Right lobe of liver (tissue), 6 donors: ENCODE measurements at regions not wholly inside any gene's neighbourhood (a gene's known extent, or its start where the extent isn't known, plus 50 kb on each side); places are given as distances from the start of the nearest gene placed in this dataset.
"Not testable (repeated sequence)": the region's sequence is repeated elsewhere in the genome, so short reads cannot be mapped to it uniquely, and the experiment has no call there.

Experiments
- ATAC-seq, 4 donors: fragments of 200-7000 bp; cut with Tn5 transposase; one replicate each; pipeline ENCODE4 v1.9.1; 2020; ENCODE audit warnings: mild to moderate bottlenecking in 4 of 4, moderate library complexity in 4 of 4
- DNase-seq, 3 donors: peaks; one replicate each; pipeline ENCODE4 v3.0.0-alpha.2; 2020
- H3K27ac ChIP-seq, 3 donors: fragments of 200-600 bp; one replicate each; pipeline ENCODE4 v1.8.0; 2022
- H3K27me3 ChIP-seq, 2 donors: fragments of 200-600 bp; one replicate each; pipeline ENCODE4 v1.8.0; 2022
- H3K36me3 ChIP-seq, 4 donors: fragments of 200-600 bp; sonication (generic) in 1 of 4; one replicate each; pipeline versions ENCODE4 v1.5.1 to v1.8.0; 2017 to 2022; ENCODE audit warnings: control low read depth in 1 of 4
- H3K4me1 ChIP-seq, 4 donors: fragments of 200-600 bp; sonication (generic) in 1 of 4; one replicate each; pipeline versions ENCODE4 v1.5.1 to v1.8.0; 2017 to 2022; ENCODE audit warnings: control low read depth in 1 of 4
- H3K4me3 ChIP-seq, 3 donors: fragments of 200-600 bp; one replicate each; pipeline ENCODE4 v1.8.0; 2022
- H3K9me3 ChIP-seq, 4 donors: fragments of 200-600 bp; sonication (generic) in 1 of 4; one replicate each; pipeline versions ENCODE4 v1.5.1 to v1.8.0; 2017 to 2022; ENCODE audit warnings: control low read depth in 1 of 4
- CTCF ChIP-seq, 4 donors: fragments of 200-600 bp in 3 of 4; fragments of 450-650 bp in 1 of 4; IDR thresholded peaks; one replicate each; pipeline versions ENCODE4 v1.5.1 to v1.8.0; 2016 to 2022; ENCODE audit warnings: antibody characterized with exemption in 4 of 4, mild to moderate bottlenecking in 2 of 4
- POLR2A ChIP-seq: fragments of 450-650 bp; IDR thresholded peaks from one replicate; pipeline ENCODE4 v1.6.1; 2017; ENCODE audit warnings: antibody characterized with exemption, mild to moderate bottlenecking
- WGBS: methylation state at CpG from one replicate; pipeline ENCODE4 v1.1.6; 2018; ENCODE audit warnings: low coverage, low lambda C conversion rate; ENCODE audit not compliant: insufficient coverage; ENCODE audit errors: missing lambda C conversion rate; 5-methylcytosine and 5-hydroxymethylcytosine counted together
- intact Hi-C, 2 donors: fragments of 100-400 bp; cut with DNase I; formaldehyde crosslinking; loops; one replicate each; pipeline versions ENCODE4 v1.11.2 to v1.14.1; 2022
- donor health status: DM: no; HTN: yes; CAD: no.
- donor health status: DM: no; HTN: no; CAD: no.
- donor health status: DM: no; HTN: no; CAD: no.
- donor health status: DM: no; HTN: yes; CAD: no.
- donor health status: DM: no; HTN: yes; CAD: no.

GRCh38 chr9:85487872-85488271 lies 253.9 kb downstream of the AGTPBP1 start:
- WGBS: no CpG with 5 or more reads among the region's 5 CpGs
- Histone ChIP-seq H3K27me3 (no peaks in the 10 kb centered on the region), H3K4me3 (no peak overlapping the region), H3K4me1 (no peaks in the 10 kb centered on the region), H3K9me3 (no peaks in the 10 kb centered on the region), H3K36me3 (no peaks in the 10 kb centered on the region), H3K27ac (no peak overlapping the region)
- ATAC-seq: no peak
- TF ChIP-seq POLR2A: no peak
- TF ChIP-seq CTCF (IDR thresholded peaks at IDR 0.05): no peak
- no peak for DNase-seq
- intact Hi-C loops: no loop called here

GRCh38 chr9:85484235-85484634 lies 257.5 kb downstream of the AGTPBP1 start:
- TF ChIP-seq POLR2A (no peak), CTCF (IDR thresholded peaks at IDR 0.05) (no peak)
- Histone ChIP-seq H3K27ac (no peak overlapping the region), H3K27me3 (no peaks in the 10 kb centered on the region), H3K36me3 (no peaks in the 10 kb centered on the region), H3K4me1 (no peaks in the 10 kb centered on the region), H3K4me3 (no peak overlapping the region), H3K9me3 (no peaks in the 10 kb centered on the region)
- WGBS: 65% methylated on average over 2 of the region's 2 CpGs
- DNase-seq: no peak
- intact Hi-C loops: no loop called here
- no peak for ATAC-seq

GRCh38 chr9:85483208-85483607 lies 258.5 kb downstream of the AGTPBP1 start:
- Histone ChIP-seq H3K4me3 (no peak overlapping the region), H3K27me3 (no peaks in the 10 kb centered on the region), H3K9me3 (no peaks in the 10 kb centered on the region), H3K36me3 (no peaks in the 10 kb centered on the region), H3K27ac (no peak overlapping the region), H3K4me1 (no peaks in the 10 kb centered on the region)
- TF ChIP-seq CTCF (IDR thresholded peaks at IDR 0.05) (no peak), POLR2A (no peak)
- no peak for DNase-seq
- intact Hi-C loops: no loop called here
- WGBS: 60% methylated on average over 4 of the region's 4 CpGs
- no peak for ATAC-seq

GRCh38 chr9:85479305-85479704 lies 262.4 kb downstream of the AGTPBP1 start:
- no peak overlapping the region for H3K27ac ChIP-seq
- WGBS: 30% methylated on average over 1 of the region's 1 CpG
- no peaks in the 10 kb centered on the region for H3K9me3 ChIP-seq
- TF ChIP-seq POLR2A (no peak), CTCF (IDR thresholded peaks at IDR 0.05) (no peak)
- DNase-seq (no peak), ATAC-seq (peak in 1 of 4 donors; percentile 56)
- no peaks in the 10 kb centered on the region for H3K4me1 ChIP-seq
- H3K4me3 ChIP-seq: no peak overlapping the region
- H3K27me3 ChIP-seq: no peaks in the 10 kb centered on the region
- H3K36me3 ChIP-seq: no peaks in the 10 kb centered on the region
- intact Hi-C loops: no loop called here

GRCh38 chr9:85478847-85479246 lies 262.9 kb downstream of the AGTPBP1 start:
- H3K4me1 ChIP-seq: no peaks in the 10 kb centered on the region
- no peak overlapping the region for H3K4me3 ChIP-seq
- H3K27me3 ChIP-seq: no peaks in the 10 kb centered on the region
- intact Hi-C loops: no loop called here
- DNase-seq (no peak), ATAC-seq (peak in 3 of 4 donors; percentile 42 to 73 (median 47))
- no peak overlapping the region for H3K27ac ChIP-seq
- no peaks in the 10 kb centered on the region for H3K36me3 ChIP-seq
- WGBS: 40% methylated on average over 3 of the region's 3 CpGs
- H3K9me3 ChIP-seq: no peaks in the 10 kb centered on the region
- no peak for TF ChIP-seq CTCF (IDR thresholded peaks at IDR 0.05)
- TF ChIP-seq POLR2A: no peak

- intact Hi-C loops, DNase-seq: not testable (repeated sequence)
Measured at GRCh38 chr9:85474896-85475295, 266.9 kb downstream of the AGTPBP1 start.

More at GRCh38 chr9:85474896-85475295, 266.9 kb downstream of the AGTPBP1 start:
- not testable (repeated sequence) for H3K27ac ChIP-seq, H3K4me1 ChIP-seq, H3K4me3 ChIP-seq, H3K27me3 ChIP-seq, H3K36me3 ChIP-seq, ATAC-seq, H3K9me3 ChIP-seq
